MM.1S (cell line): ENCODE measurements at regions not wholly inside any gene's neighbourhood (a gene's known extent, or its start where the extent isn't known, plus 50 kb on each side); places are given as distances from the start of the nearest gene placed in this dataset.

ENCODE experiments used
- DNase-seq: peaks from one replicate; pipeline ENCODE4 v3.0.0-alpha.2; 2015
- H2AFZ ChIP-seq: fragments of 300-600 bp; sonication (generic); 2 replicates; pipeline ENCODE4 v1.6.0; 2016; ENCODE audit warnings: antibody characterized with exemption, low read length
- H3F3A ChIP-seq: fragments of 300-600 bp; sonication (generic); 2 replicates; pipeline ENCODE4 v1.6.1; 2016; ENCODE audit warnings: mild to moderate bottlenecking, antibody characterized with exemption, low read length, moderate library complexity, mixed read lengths; ENCODE audit not compliant: insufficient read depth
- H3K27ac ChIP-seq: fragments of 300-600 bp; sonication (generic); 2 replicates; pipeline ENCODE4 v1.5.1; 2016; ENCODE audit warnings: mild to moderate bottlenecking, low read length
- H3K27me3 ChIP-seq: fragments of 300-600 bp; sonication (generic); replicated peaks from 2 replicates; pipeline ENCODE4 v1.6.0; 2016; ENCODE audit warnings: low read length; ENCODE audit not compliant: insufficient read depth
- H3K36me3 ChIP-seq: fragments of 300-600 bp; sonication (generic); replicated peaks from 2 replicates; pipeline ENCODE4 v1.6.1; 2016; ENCODE audit warnings: mild to moderate bottlenecking, low read length, mixed read lengths; ENCODE audit not compliant: insufficient read depth
- H3K4me1 ChIP-seq: fragments of 300-600 bp; sonication (generic); 2 replicates; pipeline ENCODE4 v1.6.1; 2016; ENCODE audit warnings: low read length, mixed read lengths
- H3K4me2 ChIP-seq: fragments of 300-600 bp; sonication (generic); 2 replicates; pipeline ENCODE4 v1.6.0; 2016; ENCODE audit warnings: low read depth, low read length
- H3K4me3 ChIP-seq: fragments of 300-600 bp; sonication (generic); 2 replicates; pipeline ENCODE4 v1.5.1; 2016; ENCODE audit warnings: low read length, mixed read lengths
- H3K79me2 ChIP-seq: fragments of 300-600 bp; sonication (generic); 2 replicates; pipeline ENCODE4 v1.6.1; 2016; ENCODE audit warnings: mixed run types, low read length, mixed read lengths
- H3K9ac ChIP-seq: fragments of 300-600 bp; sonication (generic); 2 replicates; pipeline ENCODE4 v1.6.1; 2016; ENCODE audit warnings: low read length, mixed read lengths
- H3K9me2 ChIP-seq: fragments of 300-600 bp; sonication (generic); replicated peaks from 2 replicates; pipeline ENCODE4 v1.6.1; 2016; ENCODE audit warnings: mild to moderate bottlenecking, low read length, mixed read lengths; ENCODE audit not compliant: insufficient read depth
- H3K9me3 ChIP-seq: fragments of 300-600 bp; sonication (generic); replicated peaks from 2 replicates; pipeline ENCODE4 v1.6.1; 2016; ENCODE audit warnings: mild to moderate bottlenecking, low read length, mixed read lengths; ENCODE audit not compliant: insufficient read depth
- H4K20me1 ChIP-seq: fragments of 300-600 bp; sonication (generic); 2 replicates; pipeline ENCODE4 v1.6.1; 2016; ENCODE audit warnings: mild to moderate bottlenecking, low read length, moderate library complexity, mixed read lengths; ENCODE audit not compliant: insufficient read depth
- CTCF ChIP-seq: fragments of 300-600 bp; sonication (generic); IDR thresholded peaks from 2 replicates; pipeline ENCODE4 v1.5.1; 2016; ENCODE audit warnings: antibody characterized with exemption, low read length, mixed read lengths
- EZH2 ChIP-seq: fragments of 300-600 bp; sonication (generic); optimal IDR thresholded peaks from 2 replicates; pipeline ENCODE3; 2017; ENCODE audit warnings: low read depth, mild to moderate bottlenecking, antibody characterized with exemption, low read length, mixed read lengths
- EZH2phosphoT487 ChIP-seq: fragments of 300-600 bp; sonication (generic); IDR thresholded peaks from 2 replicates; pipeline ENCODE4 v1.6.1; 2018; ENCODE audit warnings: antibody characterized with exemption, low read length

DNA sequence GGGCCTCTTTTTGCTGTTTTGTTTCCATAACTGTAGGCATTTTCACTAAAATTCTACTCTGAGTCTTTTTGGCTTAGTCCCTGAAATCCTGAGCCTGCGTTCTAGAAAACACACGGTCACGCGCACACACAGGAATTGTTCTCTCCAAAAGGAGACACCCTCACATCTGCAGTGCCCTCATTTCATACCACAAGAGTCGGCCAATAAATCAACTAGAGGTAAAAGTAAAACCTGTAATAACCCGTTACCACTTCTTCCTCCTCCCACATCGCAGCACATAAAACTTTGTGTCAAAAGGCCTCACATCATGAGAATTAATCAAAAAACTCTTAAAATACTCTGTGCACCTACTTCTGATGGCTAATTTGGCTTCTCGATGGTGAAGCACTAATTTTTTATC is 133.3 kb upstream of the MGMT start:
- Histone ChIP-seq H3K9me2 (no peaks in the 10 kb centered on the region), H4K20me1 (no peaks in the 10 kb centered on the region), H3K4me1 (no peaks in the 10 kb centered on the region), H3K4me2 (no peak overlapping the region), H3K79me2 (no peaks in the 10 kb centered on the region), H3K4me3 (no peak overlapping the region), H3K27me3 (no peaks in the 10 kb centered on the region), H3K36me3 (no peaks in the 10 kb centered on the region), H3K27ac (no peak overlapping the region), H2AFZ (no peak overlapping the region), H3K9me3 (no peaks in the 10 kb centered on the region), H3F3A (no peaks in the 10 kb centered on the region), H3K9ac (no peak overlapping the region)
- TF ChIP-seq CTCF (no peak), EZH2phosphoT487 (no peak), EZH2 (no peak)
- no peak for DNase-seq

DNA sequence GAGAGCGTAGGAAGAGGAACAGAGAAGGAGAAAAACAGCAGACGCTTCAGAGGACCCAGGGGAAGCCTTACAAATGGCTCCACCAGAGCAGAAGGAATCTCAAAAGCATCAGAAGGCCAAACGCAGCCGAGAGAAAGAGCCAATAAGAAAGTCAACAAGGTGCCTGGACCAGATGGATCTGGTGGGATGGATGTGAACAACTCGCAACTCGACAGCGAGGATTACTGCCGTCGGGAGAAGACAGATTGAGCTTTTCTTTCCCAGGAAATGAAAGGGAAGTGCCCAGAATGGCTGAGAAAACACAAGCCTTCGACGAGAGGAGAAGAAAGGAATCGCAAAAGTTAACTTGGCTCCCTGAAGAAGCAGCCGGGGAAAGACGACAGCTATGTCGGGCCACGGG is 132.8 kb upstream of the MGMT start:
- H2AFZ ChIP-seq = no peak overlapping the region

DNA sequence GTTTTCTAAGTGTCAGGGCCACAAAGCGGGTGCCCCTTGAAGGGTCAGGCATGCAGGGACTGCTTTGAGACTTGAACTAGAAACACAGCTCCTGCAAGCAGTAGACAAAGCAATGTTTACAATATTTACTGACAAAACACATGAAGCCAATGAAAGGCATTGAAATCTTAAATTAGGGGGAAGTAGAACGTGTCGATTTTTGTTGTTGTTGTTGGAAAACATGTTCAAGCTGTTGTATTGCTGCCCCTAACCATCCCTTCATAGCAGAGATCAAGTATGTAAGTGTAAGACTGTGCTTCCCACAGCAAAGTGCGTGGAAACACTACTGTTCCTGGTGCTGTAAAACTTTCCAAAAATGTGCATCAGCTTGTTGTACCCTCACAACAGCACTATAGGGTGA is 131.6 kb upstream of the MGMT start:
- H3K27me3 ChIP-seq = no peaks in the 10 kb centered on the region
- H3K4me2 ChIP-seq = no peak overlapping the region
- no peaks in the 10 kb centered on the region for H3K9me3 ChIP-seq
- no peak overlapping the region for H3K4me3 ChIP-seq
- no peak overlapping the region for H3K27ac ChIP-seq
- H3K4me1 ChIP-seq = no peaks in the 10 kb centered on the region
- no peak overlapping the region for H3K9ac ChIP-seq
- no peak for TF ChIP-seq EZH2phosphoT487
- TF ChIP-seq EZH2 = no peak
- TF ChIP-seq CTCF = no peak
- no peaks in the 10 kb centered on the region for H4K20me1 ChIP-seq
- H3F3A ChIP-seq = no peaks in the 10 kb centered on the region
- H3K36me3 ChIP-seq = no peaks in the 10 kb centered on the region
- H3K79me2 ChIP-seq = no peaks in the 10 kb centered on the region
- H2AFZ ChIP-seq = no peak overlapping the region
- no peak for DNase-seq
- H3K9me2 ChIP-seq = no peaks in the 10 kb centered on the region

More for the DNA sequence above, 132.8 kb upstream of the MGMT start:
- H3K27me3 ChIP-seq = no peaks in the 10 kb centered on the region
- H3K4me2 ChIP-seq = no peak overlapping the region
- no peak overlapping the region for H3K27ac ChIP-seq
- H3K36me3 ChIP-seq = no peaks in the 10 kb centered on the region
- H3K79me2 ChIP-seq = no peaks in the 10 kb centered on the region
- no peaks in the 10 kb centered on the region for H3F3A ChIP-seq
- no peaks in the 10 kb centered on the region for H3K9me2 ChIP-seq
- H3K4me3 ChIP-seq = no peak overlapping the region
- TF ChIP-seq EZH2phosphoT487 (no peak), EZH2 (no peak), CTCF (no peak)
- DNase-seq = no peak
- H3K9me3 ChIP-seq = no peaks in the 10 kb centered on the region
- no peak overlapping the region for H3K9ac ChIP-seq
- no peaks in the 10 kb centered on the region for H3K4me1 ChIP-seq
- no peaks in the 10 kb centered on the region for H4K20me1 ChIP-seq
